HG03432 (cell line): ENCODE measurements at regions not wholly inside any gene's neighbourhood (a gene's known extent, or its start where the extent isn't known, plus 50 kb on each side); places are given as distances from the start of the nearest gene placed in this dataset.
"Not testable (repeated sequence)": the region's sequence is repeated elsewhere in the genome, so short reads cannot be mapped to it uniquely, and the experiment has no call there.

Experiments used
- ATAC-seq: cut with Tn5 transposase; IDR thresholded peaks from one replicate; pipeline ENCODE4 v1.9.1; 2021; ENCODE audit warnings: mild to moderate bottlenecking, moderate library complexity; ENCODE audit not compliant: unreplicated experiment

DNA sequence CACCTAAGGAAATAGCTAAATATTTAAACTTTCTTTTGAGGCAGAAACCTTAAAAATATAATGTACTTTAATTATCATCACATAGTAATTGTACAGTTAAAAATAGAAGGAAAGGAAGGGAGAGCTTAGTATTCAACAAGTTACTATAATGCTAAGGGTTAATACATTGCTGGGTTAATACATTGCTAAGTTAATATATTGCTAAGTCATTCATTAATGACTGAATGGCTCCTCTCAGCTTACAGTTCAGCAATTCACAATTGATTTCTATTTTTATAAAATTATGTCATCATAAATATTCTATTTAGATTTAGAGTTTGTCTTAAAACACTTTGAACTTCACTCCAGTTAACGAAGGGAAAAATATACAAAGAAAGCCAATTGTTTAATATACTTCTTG lies 207.9 kb downstream of the BMP4 start:
- no peak for ATAC-seq

DNA sequence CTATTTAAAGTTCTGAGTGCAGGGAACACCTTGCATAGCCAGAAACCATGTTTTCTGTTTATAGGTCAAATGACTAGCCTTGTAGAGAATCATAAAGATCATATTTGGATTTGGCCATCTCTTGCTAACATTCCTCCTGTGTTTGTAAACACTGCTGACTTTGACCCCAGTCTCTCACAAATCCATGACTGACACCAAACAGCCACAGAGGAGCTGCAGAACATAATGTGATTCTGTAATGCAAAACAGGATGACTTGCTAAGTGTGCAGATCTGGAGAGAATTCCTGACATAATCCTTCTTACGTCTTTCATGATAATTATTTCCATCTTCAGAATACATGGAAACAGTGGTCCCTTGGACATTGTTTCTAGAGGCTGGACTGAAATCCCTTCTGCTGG lies 211.8 kb downstream of the BMP4 start:
- ATAC-seq: no peak

DNA sequence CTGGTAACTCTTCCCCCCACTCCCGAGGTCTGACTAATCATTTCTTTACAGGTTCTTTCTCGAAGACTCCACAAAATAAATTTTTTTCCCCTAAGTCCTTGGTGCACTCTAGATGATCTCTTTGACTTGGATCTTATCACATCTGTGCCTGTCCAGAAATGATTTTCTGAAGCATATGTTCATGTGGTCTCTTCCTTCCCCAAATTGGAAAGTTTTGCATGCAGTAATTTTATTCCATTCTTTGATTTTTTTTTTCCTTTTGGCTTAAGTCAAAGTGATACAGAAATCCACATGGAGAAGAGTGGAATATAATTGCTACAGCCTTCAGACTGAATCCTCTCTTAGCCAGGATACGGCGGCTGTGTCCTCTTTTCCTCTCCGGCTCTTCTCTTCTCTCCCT lies 213.3 kb downstream of the BMP4 start:
- ATAC-seq: no peak

DNA sequence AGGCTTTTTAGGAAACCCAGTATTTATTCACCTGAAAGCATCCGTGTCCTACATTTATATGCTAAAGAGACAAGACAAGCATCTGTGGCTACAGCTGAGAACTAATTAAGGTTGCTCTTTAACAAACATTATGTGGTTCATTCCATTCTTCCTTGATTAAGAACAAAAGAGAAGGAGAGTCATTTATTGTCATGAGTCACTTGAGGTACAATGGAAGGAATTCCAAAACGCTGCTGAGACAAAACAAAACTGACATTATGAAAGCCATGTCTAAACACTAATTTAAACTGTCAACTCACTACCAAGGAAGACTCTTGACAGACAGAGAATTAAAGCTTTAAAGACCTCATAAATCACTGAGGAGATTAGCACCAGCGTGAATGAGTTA lies 214.4 kb downstream of the BMP4 start:
- ATAC-seq: no peak

DNA sequence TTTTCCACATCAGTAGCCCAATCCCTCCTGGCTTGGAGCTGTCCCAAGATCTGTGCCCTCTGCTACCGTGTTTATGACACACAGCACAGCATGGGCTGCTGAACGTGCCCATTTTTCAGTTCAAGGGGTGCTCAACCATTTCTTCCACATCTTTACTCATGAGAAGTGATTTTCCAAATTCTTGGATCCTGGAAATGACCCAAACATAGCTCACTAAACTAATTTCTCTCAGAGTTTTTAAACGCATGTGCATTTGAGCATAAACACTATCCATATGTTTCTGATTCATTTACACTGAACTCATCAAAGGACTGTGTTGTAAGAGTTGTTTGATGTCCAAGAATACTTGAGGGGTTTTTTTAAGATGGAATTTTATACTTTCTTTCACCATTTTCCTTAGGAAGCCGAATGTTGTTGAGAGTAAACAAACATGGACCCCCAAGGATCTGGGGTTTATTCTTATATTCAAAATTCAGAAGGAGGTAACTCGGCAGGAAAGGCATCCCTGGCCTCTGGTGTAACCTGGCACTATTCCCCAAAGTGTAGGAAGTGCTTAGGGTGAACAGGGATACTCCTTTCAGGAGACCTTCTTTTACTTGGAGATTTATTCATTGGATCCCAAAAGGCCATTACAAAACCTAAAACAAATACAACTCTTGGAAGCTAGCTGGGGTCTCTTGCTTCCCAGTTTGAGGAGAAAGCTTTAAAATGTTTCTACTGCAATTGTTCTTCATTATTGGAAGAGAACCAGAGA lies 215.0 kb downstream of the BMP4 start:
- ATAC-seq: no peak

DNA sequence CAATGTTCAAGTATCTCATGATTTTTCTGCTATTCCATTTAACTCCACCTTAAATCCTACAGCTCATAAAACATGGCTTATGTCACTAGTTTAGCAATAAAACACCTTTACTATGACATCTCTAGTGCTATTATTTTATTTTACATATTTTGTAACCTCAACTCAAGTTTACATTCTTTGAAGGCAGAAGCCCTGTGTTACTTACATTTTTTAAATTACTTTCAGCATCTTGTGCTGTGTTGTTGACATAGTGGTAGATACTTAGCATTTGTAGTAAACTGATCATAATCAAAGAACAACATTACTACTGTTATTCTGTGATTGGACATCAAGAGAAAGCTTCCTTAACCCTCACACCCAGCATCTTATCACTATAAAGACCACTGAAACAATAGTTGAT lies 216.1 kb downstream of the BMP4 start:
- no peak for ATAC-seq

DNA sequence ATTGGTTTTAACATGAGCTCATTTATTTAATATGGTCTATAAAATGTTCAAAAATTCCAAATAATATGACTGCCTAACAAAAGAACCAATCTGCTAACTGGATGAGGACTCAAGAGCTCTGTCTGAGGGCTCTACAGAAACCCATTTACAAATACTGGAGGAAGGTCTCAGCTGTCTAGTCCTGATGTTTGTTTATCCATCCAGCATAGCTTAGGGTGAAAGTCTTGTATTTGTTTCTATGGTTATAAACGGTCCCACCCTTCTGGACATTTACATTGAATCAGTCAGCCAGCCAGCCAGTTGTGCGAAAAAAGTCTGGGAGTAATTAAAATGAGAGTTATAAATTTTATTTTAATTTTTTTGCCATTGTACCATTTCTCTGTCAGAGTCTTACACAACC lies 220.7 kb downstream of the BMP4 start:
- no peak for ATAC-seq

DNA sequence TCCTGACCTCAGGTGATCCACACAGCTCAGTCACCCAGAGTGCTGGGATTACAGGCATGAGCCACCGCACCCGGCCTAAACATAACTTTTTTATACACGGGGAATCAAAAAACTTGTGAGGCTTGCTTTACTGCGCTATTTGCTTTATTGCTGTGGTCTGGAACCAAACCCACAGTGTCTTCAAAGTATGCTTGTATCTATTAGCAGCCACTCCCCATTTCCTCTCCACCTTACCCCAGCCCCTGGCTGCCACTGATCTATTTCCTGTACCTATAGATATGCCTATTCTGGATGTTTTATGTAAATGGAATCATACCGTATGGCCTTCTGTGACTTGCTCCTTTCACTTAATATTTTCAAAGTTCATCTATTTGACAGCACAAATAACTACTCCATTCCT lies 233.4 kb downstream of the BMP4 start:
- ATAC-seq: no peak

DNA sequence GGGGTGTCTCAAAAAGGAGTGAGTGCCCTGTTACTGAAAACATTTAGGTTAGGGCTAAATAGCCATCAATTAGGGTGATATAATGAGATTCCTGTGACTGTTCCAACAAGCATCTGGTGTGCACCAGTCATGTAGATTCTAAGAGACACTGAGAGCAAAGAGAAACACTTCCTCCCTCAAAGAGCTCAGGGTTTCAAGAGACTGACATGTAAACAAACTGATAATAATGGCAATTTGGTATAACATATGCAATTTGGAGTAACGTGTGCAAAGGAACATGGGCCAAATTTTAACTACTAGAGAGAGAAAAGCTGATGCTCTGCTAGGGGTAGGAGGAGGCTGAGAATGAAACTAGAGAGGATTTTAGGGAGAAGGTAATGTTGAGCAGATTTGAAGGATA lies 237.1 kb downstream of the BMP4 start:
- no peak for ATAC-seq

DNA sequence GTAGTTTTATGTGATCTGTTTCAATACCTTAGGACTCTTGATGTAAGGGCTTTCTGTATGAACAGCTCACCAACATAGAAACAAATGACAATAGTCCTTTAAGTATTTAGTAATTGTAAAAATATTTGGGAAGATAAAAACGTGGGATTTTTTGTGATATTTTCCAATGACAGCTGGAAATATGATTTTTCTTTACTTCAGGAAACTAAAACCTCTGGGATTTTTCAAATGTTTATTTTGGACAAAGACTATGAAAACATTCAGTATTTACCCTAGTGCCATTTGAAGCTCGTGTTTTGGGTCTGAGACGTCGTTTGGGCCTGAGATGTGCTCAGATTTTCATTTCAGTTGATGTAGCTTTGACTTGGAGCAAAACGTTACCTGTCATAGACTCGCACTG lies 240.0 kb downstream of the BMP4 start:
- ATAC-seq: no peak

DNA sequence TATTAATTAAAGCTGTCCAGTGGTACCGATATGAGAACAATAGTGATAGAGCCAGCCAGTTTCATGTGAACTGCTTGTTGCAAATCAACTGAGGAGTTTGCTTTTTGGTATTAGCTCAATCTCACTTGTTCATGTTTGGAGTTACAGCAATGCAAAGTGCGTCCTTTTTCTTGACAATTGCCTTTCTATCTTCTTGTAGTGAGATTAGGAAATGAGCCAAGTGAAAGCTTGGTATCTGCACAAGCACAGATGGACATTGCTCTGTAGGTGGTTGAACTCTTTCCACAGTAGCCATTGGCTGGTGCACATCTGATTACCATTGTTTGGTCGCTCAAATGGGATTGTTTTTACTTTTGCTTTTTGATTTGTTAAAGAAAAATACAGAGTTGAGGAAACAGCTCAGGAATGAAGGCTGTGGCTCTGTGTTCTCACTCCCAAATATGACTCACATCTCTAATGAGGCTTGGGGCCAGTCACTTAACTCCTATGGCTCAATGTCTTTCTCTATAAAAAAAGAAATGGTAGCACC lies 241.4 kb downstream of the BMP4 start:
- ATAC-seq: no peak

DNA sequence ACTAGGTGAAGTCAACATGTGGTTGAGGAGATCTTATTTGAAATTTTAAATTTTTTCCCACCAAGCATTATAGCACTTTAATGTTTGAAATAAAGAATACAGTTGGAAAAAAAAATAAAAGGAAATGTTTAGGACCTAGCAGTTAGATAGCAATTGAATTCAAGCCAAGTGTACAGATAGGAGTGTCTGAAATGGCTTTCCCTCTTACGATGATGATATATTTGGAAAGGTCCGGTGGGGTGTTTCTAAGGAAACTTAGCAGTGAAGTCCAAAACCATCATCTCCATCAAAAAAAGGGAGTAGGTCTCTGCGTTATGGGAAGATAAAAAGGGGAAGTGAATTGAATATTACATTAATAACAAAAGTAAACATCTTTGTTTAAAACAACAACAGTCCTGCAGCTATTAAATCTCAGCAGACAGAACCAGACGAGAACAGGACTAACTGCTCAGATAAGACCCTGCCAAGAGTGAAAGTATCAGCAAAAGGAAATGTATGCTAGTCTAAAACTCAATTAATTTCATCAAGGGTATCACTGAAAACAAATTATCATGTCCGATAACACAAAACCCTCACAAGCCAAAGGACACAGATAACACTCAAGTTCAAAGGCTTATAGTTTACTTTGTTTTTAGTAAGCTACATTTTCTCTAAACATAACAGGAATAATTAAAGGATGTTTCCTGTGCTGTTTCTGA lies 242.0 kb downstream of the BMP4 start:
- no peak for ATAC-seq

DNA sequence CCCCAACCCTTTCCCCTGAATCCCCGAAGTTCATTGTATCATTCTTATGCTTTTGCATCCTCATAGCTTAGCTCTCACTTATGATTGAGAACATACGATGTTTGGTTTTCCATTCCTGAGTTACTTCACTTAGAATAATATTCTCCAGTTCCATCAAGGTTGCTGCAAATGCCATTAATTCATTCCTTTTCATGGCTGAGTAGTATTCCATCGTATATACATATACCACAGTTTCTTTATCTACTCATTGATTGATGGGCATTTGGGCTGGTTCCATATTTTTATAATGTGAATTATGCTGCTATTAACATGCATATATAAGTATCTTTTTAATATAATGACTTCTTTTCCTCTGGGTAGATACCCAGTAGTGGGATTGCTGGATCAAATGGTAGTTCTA lies 243.7 kb downstream of the BMP4 start:
- ATAC-seq: not testable (repeated sequence)

DNA sequence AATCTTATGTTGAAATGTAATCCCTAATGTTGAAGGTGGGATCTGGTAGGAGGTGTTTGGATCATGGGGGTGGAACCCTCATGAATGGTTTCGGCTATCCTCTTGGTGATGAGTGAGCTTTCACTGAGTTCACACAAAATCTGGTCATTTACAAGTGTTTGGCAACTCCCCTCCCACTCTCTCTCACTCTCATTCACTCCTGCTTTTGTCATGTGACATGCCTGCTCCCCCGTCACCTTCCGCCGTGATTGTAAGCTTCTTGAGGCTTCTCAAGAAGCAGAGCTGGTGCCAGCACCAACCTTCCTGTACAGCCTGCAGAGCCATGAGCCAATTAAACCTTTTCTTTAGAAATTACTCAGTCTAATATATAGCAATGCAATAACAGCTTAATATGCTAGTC lies 245.4 kb downstream of the BMP4 start:
- ATAC-seq: no peak

DNA sequence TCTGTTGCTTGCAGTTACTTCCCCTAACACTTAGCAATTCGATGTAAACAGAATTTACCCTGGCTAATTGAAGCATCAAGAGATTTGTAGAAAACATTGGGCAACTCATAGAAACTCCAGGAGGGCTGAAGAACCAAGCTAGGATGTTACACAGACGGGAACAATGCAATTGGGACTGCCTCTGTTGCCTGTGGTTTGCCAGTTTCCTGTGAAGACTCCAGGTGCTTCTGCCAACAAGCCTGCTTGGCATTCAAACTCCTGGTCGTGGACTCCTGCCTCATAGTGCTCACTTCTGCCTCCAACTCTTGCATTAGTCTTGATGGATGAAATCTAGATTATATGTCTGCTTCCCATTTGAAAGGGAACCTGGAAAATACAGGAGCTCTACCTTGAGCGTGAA lies 246.0 kb downstream of the BMP4 start:
- ATAC-seq: no peak

DNA sequence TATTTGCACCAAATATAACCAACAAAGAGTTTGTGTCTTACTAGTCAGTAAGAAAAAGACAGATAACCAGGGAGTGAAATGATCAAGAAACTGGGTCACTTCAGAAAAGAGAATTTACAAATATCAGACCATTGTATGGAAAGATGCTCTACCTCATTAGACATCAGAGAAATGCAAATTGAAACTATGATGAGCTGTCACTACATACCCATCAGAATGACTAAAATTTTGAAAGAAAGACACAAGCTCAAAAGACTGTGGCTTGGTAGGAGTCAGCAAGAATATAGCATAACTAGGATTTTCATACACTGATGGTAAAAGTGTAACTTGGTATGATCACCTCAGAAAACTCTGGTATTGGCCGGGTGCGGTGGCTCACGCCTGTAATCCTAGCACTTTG lies 247.2 kb downstream of the BMP4 start:
- ATAC-seq: no peak

DNA sequence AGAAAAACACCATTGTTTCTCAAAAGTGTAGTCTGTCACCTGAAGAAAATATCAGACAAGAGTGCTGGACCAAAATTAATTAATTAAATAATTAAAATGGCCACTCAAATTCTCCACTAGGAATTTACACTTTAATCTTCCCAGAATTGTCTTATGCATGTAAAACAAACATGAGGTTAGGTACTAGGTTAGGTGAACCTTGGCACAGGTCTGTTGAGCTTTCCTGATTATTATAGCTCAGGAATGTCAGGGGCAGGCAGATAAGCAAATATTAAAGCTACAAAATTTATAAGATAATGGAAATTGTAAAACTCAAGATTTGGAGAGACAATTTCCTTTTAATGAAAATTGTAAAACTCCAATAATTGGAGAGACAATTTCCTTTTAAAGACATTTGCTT lies 253.2 kb downstream of the BMP4 start:
- no peak for ATAC-seq

DNA sequence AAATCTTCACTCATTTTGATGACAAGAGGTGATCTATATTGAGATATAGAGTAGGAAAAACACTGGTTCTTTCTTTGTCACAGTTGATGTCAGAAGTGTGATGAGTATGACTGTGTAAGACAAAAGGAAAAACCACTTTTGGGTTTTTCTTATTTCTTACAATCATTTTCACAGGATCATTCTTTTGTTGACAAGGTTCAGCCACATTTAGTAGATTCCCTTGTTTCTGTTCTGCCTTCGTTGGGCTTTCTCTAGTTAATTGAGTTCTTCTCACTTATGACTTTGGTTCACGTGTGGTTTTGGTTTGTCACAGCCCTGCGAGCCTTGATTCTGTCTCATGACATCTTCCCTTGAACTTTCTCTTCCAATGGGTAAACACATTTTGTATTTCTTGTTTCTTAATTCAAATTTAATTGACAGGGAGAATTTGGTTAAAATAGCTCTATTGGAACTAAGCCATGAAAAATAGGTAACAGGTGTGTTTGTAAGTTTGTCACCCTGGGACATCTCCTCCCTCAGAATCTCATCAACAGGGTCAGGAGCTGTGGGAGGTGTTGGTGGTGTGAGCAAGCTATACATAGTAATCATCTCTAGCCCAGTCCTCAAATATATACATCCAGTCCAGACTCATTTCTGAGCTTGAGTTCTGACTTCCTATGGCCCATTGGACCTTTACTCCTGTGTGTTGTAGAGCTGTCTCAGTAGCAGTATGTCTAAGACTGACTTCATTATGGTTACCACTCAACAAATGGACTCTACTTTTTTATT lies 255.3 kb downstream of the BMP4 start:
- ATAC-seq: peak; percentile 51

DNA sequence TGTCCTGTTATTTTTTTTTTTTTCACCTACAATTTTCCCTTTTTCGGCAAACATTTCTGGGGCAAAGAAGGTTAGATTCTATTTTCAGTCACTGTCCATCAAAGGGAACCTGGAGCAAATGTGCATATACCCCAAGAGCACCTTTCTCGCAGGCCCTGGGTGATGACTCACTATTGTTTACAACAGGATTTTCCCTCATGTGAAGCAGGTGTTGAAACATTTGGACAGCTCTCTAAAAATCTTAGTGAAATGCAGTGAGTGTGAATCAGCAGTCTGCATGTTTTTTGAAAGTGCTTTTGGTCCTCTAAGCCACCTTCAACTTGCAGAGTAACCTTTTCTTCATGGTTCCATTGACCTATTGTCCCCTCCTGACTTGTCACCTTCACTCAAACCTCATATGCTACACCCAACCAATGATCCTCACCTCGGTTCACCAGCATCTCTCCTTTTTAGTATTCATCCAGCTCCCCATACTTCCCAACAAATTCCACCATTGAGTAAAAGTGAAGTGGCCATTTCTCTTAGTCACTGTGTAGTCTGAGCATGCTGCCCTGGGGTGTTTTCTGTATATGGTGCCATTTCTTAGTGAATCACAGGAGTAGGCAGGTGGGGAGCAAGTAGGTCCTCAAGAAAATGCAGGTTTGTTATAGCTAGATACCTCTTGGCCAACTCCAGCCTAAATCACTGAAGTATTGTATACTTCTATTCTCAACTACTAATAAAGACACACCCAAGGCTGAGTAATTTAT lies 260.2 kb downstream of the BMP4 start:
- ATAC-seq: no peak

DNA sequence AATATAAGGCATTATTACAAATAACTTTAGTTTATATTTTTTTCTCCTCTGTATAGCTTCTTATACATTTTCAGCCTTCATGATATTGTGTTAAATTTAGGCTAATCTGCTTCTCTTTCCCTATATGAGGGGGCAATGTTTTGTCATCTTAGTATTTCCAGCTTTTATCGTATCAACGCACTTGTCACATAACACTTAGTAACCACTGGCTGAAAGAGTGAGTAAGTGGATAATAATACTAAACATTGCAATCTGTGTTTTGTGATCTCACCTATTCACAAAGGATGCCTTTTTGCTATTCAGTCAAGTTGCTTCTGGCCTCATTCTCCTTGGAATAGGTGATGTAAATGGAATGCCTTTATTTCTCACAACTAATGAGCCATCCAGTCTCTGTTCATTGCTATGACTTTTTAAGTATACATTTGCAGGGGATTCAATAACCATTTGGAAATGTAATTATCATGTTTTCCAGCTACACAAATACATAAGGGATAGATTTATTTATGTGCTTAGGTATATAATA lies 260.9 kb downstream of the BMP4 start:
- no peak for ATAC-seq

DNA sequence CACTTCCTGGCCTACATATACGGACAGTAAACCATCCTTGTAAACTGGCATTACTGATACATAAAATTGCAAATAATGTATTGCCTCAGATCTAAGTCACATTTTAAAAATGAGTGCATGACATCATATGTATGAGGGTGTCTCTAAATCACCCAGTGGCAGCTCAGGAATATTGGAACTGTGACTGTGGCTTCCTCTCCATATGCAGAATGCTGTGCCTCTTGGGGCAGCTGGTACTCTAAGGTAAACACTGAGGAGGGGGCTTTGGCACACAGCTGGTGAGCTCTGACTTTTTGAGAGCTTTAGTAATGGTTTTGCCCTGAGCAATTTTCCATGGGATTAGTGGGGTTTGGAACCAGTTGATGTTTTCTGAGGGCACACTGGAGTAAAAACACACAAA lies 263.7 kb downstream of the BMP4 start:
- no peak for ATAC-seq
